ENCODE measurements at regions not wholly inside any gene's neighbourhood (a gene's known extent, or its start where the extent isn't known, plus 50 kb on each side); places are given as distances from the start of the nearest gene placed in this dataset.
"Not testable (repeated sequence)": the region's sequence is repeated elsewhere in the genome, so short reads cannot be mapped to it uniquely, and the experiment has no call there.

GRCh38 chr2:166743482-166743881 lies 144.8 kb upstream of the XIRP2 start:
- not testable (repeated sequence) for DNase-seq (ENCODE audit: low read depth)

GRCh38 chr2:166727095-166727494 lies 161.2 kb upstream of the XIRP2 start:
- DNase-seq (ENCODE audit: low read depth): no peak

- DNase-seq (ENCODE audit: low read depth): no peak
These were observed 162.1 kb upstream of the XIRP2 start for GRCh38 chr2:166725927-166726924.

GRCh38 chr2:166716968-166717367 lies 171.3 kb upstream of the XIRP2 start:
- DNase-seq (ENCODE audit: low read depth): no peak

- peak; percentile 16 for DNase-seq (ENCODE audit: low read depth)
These were observed 188.2 kb upstream of the XIRP2 start for GRCh38 chr2:166700079-166700478.

GRCh38 chr2:166695154-166695553 lies 193.1 kb upstream of the XIRP2 start:
- DNase-seq (ENCODE audit: low read depth): no peak

- DNase-seq (ENCODE audit: low read depth): not testable (repeated sequence)
These were observed 192.0 kb upstream of the SCN7A start for GRCh38 chr2:166686057-166686456.

- no peak for DNase-seq (ENCODE audit: low read depth)
These were observed 183.9 kb upstream of the SCN7A start for GRCh38 chr2:166677996-166678395.

GRCh38 chr2:166676716-166677115 lies 182.7 kb upstream of the SCN7A start:
- no peak for DNase-seq (ENCODE audit: low read depth)

- no peak for DNase-seq (ENCODE audit: low read depth)
These were observed 181.5 kb upstream of the SCN7A start for GRCh38 chr2:166675553-166675952.

- no peak for DNase-seq (ENCODE audit: low read depth)
These were observed 179.9 kb upstream of the SCN7A start for GRCh38 chr2:166673986-166674385.

GRCh38 chr2:166671801-166672200 lies 177.8 kb upstream of the SCN7A start:
- no peak for DNase-seq (ENCODE audit: low read depth)

GRCh38 chr2:166671235-166671634 lies 177.2 kb upstream of the SCN7A start:
- DNase-seq (ENCODE audit: low read depth): no peak

- peak; percentile 53 for DNase-seq (ENCODE audit: low read depth)
These were observed 172.2 kb upstream of the SCN7A start for GRCh38 chr2:166665991-166666940.

GRCh38 chr2:166661824-166662223 lies 167.8 kb upstream of the SCN7A start:
- DNase-seq (ENCODE audit: low read depth): no peak

GRCh38 chr2:166661391-166661790 lies 167.3 kb upstream of the SCN7A start:
- no peak for DNase-seq (ENCODE audit: low read depth)

- no peak for DNase-seq (ENCODE audit: low read depth)
These were observed 164.9 kb upstream of the SCN7A start for GRCh38 chr2:166658901-166659300.

GRCh38 chr2:166653185-166653813 lies 159.2 kb upstream of the SCN7A start:
- peak; percentile 6 for DNase-seq (ENCODE audit: low read depth)

GRCh38 chr2:166651991-166652390 lies 157.9 kb upstream of the SCN7A start:
- DNase-seq (ENCODE audit: low read depth): no peak

- peak; percentile 75 for DNase-seq (ENCODE audit: low read depth)
These were observed 157.1 kb upstream of the SCN7A start for GRCh38 chr2:166651080-166651675.

- no peak for DNase-seq (ENCODE audit: low read depth)
These were observed 153.9 kb upstream of the SCN7A start for GRCh38 chr2:166647935-166648334.
